GM18909 (cell line): ENCODE measurements at regions not wholly inside any gene's neighbourhood (a gene's known extent, or its start where the extent isn't known, plus 50 kb on each side); places are given as distances from the start of the nearest gene placed in this dataset.
"Not testable (repeated sequence)": the region's sequence is repeated elsewhere in the genome, so short reads cannot be mapped to it uniquely, and the experiment has no call there.

ENCODE experiments used
- ATAC-seq: cut with Tn5 transposase; IDR thresholded peaks from one replicate; pipeline ENCODE4 v1.9.1; 2021; ENCODE audit warnings: mild to moderate bottlenecking; ENCODE audit not compliant: unreplicated experiment, poor library complexity

DNA sequence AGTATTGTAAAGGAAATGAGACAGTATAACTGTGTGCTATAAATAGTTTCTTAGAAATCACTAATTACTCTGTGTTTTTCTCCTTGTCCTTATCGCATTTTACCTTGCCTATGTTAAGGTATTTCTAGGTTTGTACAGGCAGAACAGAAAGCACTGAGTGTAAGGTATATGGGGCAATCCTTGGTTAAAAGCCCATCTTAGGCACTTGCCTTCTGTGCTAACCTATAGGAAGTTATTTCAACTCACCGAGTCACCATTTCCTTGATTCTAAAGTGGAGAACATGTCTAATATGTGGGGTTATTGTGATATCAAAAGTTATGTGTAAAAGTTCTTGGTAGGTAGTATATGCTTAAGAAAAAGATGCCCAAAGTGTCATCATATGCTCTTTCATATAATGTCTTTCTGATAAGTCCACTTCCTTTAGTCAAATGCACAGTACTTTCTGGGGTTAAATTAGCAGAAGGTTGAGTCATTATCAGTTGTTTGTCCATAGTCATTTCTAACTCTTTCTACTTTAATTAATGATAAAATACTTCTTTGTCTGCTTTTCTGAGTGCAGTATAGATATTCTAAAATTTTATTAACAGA, 276.4 kb downstream of the UTRN start:
- ATAC-seq, result no peak

DNA sequence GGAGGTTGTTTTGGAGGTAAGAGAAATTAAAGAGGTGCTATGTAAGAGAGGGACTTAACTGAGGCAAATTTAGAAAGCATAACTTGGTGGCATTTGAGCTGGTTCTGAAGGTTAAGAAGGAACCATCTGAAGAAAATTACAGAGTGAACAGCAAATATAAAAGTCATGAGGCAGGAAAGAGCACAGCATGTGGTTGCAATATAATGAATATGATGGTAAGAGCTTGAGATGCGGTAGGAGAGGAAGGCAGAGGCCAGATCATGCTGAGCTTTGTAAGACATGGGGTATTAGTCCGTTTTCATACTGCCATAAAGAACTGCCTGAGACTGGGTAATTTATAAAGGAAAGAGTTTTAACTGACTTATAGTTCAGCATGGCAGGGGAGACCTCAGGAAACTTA, 279.1 kb downstream of the UTRN start:
- no peak for ATAC-seq

DNA sequence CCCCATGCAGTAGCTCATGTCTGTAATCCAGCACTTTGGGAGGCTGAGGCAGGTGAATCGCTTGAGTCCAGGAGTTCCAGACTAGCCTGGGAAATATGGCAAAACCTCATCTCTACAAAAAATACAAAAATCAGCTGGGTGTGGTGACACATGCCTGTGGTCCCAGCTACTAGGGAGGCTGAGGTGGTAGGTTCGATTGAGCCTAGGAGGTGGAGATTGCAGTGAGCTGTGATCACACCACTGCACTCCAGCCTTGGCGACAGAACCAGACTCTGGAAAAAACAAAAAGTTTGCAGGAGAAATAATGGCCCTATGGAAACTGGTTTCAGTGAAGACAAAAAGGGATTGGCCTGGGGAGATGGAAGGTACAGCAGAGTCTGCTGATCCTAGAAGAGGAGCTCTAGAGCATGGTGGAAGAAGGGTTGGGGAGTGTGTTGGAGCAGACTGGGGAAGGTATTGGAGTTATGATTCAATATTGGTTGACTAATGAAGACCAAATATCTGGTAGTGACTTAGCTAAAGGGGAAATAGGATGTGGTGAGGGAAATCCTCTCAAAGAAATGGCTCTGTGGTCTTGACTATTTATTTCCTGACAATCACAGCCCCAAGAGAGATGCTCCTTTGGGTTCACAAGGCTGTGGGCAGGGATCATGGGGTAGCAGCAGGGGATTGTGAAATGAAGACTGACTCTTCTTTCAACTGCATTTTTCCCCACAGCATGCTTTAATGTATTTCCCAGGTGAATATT, 281.9 kb downstream of the UTRN start:
- ATAC-seq, result no peak

- ATAC-seq, result no peak
Observed at GRCh38 chr6:144568241-144568640, 283.1 kb downstream of the UTRN start.

DNA sequence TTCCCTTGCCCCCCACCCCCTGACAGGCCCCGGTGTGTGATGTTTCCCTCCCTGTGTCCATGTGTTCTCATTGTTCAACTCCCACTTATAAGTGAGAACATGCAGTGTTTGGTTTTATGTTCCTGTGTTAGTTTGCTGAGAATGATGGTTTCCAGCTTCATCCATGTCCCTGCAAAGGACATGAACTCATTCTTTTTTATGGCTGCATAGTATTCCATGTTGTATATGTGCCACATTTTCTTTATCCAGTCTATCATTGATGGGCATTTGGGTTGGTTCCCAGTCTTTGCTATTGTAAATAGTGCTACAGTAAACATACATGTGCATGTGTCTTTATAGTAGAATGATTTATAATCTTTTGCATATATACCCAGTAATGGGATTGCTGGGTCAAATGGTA, 287.4 kb downstream of the UTRN start:
- ATAC-seq, result not testable (repeated sequence)

DNA sequence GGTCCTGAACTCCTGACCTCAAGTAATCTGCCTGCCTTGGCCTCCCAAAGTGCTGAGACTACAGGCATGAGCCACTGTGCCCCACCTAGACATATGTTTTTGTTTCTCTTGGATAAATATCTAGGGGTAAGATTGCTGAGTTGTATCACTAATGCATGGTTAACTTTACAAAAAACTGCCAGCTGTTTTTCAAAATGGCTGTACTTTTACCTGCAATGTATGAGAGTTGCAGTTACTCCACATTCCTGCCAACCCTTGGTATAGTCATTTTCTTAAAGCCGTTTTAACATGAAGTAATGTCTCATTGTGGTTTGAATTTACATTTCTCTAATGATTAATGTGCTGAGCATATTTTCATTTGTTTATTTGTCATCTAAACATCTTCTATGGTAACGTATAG, 289.7 kb downstream of the UTRN start:
- no peak for ATAC-seq

DNA sequence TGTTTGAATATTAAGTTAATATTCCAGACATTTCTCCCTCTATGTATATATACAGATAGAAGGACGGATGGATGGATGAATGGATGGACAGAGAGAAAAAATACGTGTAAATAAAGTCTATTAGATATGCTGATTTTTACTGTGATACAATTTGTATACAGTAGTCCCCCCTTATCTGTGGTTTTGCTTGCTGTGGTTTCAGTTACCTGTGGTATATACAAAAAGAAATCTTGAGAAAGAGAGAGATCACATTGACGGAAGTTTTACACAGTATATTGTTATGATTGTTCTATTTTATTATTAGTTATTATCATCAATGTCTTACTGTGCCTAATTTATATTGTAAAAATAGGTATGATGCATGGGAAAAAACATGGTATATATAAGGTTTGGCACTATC, 290.2 kb downstream of the UTRN start:
- ATAC-seq, result no peak

DNA sequence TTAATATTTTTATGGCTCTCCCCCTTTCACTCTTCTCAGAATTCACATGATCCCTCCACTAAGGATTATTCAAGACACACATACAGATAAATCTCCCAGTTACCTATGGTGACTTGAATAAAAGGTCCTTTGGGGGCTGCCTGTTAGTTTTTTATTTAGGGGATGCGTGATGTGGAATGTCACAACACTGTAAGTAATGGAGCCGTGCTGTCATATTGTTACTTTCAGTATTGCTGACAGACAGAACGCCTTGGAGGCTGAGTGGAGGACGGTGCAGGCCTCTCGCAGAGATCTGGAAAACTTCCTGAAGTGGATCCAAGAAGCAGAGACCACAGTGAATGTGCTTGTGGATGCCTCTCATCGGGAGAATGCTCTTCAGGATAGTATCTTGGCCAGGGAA, 291.7 kb downstream of the UTRN start:
- ATAC-seq, result no peak

DNA sequence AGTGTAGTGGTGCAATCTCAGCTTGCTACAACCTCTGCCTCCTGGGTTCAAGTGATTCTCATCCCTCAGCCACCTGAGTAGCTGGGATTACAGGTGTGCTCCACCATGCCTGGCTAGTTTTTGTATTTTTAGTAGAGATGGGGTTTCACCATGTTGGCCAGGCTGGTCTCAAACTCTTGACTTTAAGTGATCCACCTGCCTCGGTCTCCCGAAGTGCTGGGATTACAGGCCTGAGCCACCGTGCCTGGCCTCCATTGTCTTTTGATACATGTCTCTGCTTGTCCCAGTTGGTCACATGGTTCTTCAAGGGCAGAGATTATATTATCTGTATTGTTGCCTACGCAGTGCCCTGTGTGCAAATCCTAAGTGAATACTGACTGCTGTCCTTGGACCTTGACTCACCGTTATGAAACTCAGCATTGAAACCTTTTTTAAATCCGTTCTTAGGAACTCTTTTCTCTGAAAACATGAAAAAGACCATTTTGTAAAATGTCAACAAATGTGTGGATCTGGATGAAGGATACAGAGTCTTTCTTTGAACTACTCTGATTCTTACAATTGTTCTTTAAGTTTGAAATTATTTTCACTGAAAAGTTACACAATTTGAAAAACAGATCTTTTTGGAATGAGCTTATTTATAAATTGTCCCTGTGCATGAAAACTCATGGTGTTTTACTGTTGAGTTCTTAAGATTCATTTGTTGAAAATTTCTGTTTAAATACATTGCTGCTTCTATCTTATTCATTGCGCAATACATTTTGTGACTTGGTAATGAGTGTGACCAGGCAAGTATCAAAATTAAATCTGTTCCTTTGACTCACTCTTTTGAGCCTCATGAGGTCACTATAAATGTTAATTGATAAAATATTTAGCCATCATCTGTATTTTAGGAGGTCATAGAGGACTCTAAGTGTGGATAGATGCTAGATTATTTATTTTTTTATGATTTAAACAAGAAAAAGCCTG, 293.5 kb downstream of the UTRN start:
- ATAC-seq, result no peak

GRCh38 chr6:144580039-144580438, 294.9 kb downstream of the UTRN start:
- ATAC-seq, result no peak

- no peak for ATAC-seq
Observed at GRCh38 chr6:144580771-144581170, 295.6 kb downstream of the UTRN start.

DNA sequence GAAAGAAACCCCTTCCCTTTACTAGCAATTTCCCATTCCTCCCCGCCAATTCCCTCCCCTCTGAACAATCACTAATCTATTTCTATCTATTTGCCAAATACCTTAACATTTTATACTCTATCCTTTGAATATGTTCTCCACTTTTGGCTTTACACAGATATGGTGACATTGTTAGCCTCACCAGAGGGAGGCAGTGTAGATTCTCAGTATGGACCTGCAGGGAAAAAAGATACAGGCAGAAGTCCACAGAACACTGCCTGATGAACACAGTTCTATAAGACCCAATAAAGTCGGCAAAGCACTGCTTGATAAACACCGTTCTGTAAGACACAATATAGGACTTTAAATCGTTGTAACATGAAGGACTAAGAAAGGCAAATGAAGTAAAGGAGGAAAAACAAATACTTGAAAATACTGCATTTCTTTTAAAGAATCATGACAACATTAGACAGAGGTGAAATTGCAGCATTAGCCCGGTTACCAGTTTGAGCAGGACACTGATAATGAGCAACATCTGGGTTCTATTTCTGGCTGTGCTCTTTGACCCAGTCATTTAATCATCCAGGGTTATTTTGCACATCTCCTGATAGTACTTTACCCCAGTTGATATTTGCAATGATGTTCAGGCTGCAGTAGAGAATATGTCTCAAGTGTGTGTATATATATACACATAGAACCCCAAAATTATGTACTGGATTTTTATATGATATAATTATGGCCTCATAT, 296.8 kb downstream of the UTRN start:
- ATAC-seq, result no peak

DNA sequence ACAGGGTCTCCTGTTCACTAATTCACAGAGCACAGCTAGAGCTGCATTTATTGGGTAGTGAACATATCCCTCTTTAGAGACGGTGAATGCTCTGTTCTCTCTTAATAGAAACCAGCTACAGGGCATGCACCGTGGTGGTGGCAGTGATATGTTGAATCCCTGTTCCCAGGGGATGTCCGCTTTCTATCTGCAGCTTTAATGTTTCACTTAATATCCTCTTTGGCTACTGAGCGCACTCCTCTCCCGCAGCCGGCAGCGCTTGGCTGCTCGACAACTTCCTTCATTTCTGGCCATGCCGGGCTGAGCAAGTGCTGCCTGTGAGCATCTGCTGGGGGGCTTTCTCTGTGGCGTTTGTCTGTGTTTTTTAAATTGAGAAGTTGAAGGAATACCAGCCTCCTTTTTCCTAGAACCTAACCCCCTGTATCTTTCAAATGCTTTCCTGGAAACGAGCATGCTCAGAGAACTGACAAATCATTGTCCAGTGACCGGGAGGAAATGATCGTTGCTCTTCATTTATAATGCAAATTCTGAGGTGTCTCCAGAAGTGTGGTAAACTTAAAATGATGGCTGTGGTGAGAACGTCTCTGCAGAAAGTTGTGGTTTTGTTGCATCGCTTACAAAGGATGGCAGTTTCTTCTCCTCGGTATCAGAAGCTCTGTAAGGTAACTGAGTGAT, 297.9 kb downstream of the UTRN start:
- ATAC-seq, result peak; percentile 94

- no peak for ATAC-seq
Observed at GRCh38 chr6:144583614-144583954, 298.4 kb downstream of the UTRN start.

DNA sequence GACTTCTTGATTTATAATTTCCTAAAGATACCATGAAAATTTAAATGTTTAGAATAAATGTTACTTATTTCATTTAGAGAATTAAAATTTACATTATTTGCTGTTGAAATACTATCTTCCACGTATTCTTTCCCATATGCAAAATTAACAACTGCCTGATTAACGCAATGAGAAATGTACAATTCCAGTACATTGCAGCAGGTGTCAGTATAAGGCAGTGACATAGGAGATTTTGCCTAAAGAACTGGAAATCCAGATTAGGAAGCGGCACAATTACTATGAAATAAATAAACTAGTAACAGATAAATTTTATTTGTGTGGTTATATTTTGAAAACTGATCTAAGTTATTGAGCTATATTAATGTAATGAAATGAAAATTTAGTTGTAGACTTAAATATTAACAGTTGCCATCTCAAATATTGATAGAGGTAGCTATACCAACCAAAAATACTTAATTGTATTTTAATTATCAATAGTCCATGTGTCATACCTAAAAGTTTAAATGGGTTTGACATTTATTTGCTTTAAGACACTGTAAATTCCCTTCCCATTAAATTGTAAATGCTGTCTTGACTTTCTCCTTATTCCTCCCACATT, 300.2 kb downstream of the UTRN start:
- ATAC-seq, result no peak

GRCh38 chr6:144586986-144587385, 301.9 kb downstream of the UTRN start:
- ATAC-seq, result no peak

DNA sequence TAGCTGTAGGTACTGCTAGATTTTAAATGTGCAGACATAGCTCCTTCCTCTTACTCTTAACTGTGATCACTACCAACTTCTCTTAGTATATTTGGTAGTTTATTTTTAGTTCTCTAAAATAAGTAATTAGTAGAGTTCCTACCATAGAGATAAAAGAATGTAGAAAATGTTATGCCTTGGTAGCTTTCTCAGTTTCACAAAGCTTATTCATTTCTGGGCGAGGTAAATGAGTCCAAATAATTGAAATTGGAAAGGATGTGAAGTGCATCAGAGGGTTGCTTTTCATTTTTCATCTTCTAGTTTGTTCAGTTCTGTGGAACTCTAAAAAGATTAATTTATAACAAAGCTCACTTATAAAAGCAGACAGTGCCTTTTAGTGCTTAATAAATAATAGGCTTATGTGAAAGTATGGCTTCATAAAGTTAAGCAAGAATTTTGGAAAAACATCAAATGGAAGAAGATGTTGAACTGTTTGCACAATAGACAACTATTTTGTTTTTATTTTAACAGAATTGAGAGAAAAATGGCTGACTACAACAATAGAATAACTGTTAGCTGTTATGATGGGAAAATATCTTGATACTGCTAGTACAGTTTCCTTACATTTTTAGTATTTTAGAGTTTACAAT, 303.7 kb downstream of the UTRN start:
- ATAC-seq, result peak; percentile 85

GRCh38 chr6:144590532-144590931, 305.4 kb downstream of the UTRN start:
- no peak for ATAC-seq

DNA sequence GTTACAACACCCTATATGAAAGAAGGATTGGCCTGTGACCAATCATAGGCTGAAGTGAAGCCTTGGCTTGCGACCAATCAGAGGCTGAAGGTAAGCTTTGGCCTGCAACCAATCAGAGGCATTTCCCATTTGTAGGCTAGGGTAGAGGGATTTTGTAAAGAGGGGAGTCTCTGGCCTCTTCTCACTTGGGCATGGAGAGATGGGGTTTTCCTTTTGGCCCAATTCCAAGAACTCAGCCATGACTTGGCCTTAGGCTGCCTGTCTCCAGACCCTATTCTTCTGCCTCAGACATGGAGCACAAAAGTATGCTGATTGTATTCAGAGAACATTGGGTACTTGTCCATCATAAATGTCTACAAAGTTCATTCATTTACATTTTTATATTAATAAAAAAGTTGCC, 308.3 kb downstream of the UTRN start:
- ATAC-seq, result no peak
